ENCODE measurements at regions not wholly inside any gene's neighbourhood (a gene's known extent, or its start where the extent isn't known, plus 50 kb on each side); places are given as distances from the start of the nearest gene placed in this dataset.
"Not testable (repeated sequence)": the region's sequence is repeated elsewhere in the genome, so short reads cannot be mapped to it uniquely, and the experiment has no call there.

- no peak for DNase-seq
These were observed 179.5 kb downstream of the JCAD start for GRCh38 chr10:29879862-29880261.

GRCh38 chr10:29878492-29878891, 180.9 kb downstream of the JCAD start:
- DNase-seq = no peak

- DNase-seq = no peak
These were observed 181.4 kb downstream of the JCAD start for GRCh38 chr10:29877793-29878491.

GRCh38 chr10:29876008-29876555, 183.3 kb downstream of the JCAD start:
- DNase-seq = no peak

GRCh38 chr10:29874606-29875269, 184.6 kb downstream of the JCAD start:
- no peak for DNase-seq

GRCh38 chr10:29873941-29874484, 185.4 kb downstream of the JCAD start:
- no peak for DNase-seq

GRCh38 chr10:29870522-29871044, 188.8 kb downstream of the JCAD start:
- no peak for DNase-seq

GRCh38 chr10:29869593-29869992, 189.8 kb downstream of the JCAD start:
- no peak for DNase-seq

GRCh38 chr10:29866356-29866755, 193.0 kb downstream of the JCAD start:
- no peak for DNase-seq

- DNase-seq = no peak
These were observed 193.6 kb downstream of the JCAD start for GRCh38 chr10:29865700-29866355.

- no peak for DNase-seq
These were observed 196.3 kb downstream of the JCAD start for GRCh38 chr10:29862923-29863614.

GRCh38 chr10:29861811-29862505, 197.4 kb downstream of the JCAD start:
- DNase-seq = no peak

GRCh38 chr10:29861231-29861630, 198.2 kb downstream of the JCAD start:
- not testable (repeated sequence) for DNase-seq

- no peak for DNase-seq
These were observed 199.2 kb downstream of the JCAD start for GRCh38 chr10:29860166-29860565.

GRCh38 chr10:29859521-29860130, 199.8 kb downstream of the JCAD start:
- no peak for DNase-seq

GRCh38 chr10:29858702-29859267, 200.6 kb downstream of the JCAD start:
- DNase-seq = no peak

GRCh38 chr10:29857843-29858701, 201.3 kb downstream of the JCAD start:
- DNase-seq = no peak

GRCh38 chr10:29856295-29856694, 203.1 kb downstream of the JCAD start:
- no peak for DNase-seq

GRCh38 chr10:29853913-29854312, 205.5 kb downstream of the JCAD start:
- no peak for DNase-seq

- DNase-seq = no peak
These were observed 208.1 kb downstream of the JCAD start for GRCh38 chr10:29851241-29851640.
